Upper lobe of left lung (tissue), 4 donors: ENCODE measurements at regions not wholly inside any gene's neighbourhood (a gene's known extent, or its start where the extent isn't known, plus 50 kb on each side); places are given as distances from the start of the nearest gene placed in this dataset.

Source experiments
- EP300 ChIP-seq, 4 donors: sonication (generic); formaldehyde crosslinking; IDR thresholded peaks; one replicate each; pipeline ENCODE4 v1.5.1; 2017; ENCODE audit warnings: antibody characterized with exemption in 4 of 4, control low read depth in 2 of 4
- POLR2A ChIP-seq, 4 donors: fragments of 450-650 bp; IDR thresholded peaks; one replicate each; pipeline ENCODE4 v1.5.1; 2016 to 2017; ENCODE audit warnings: antibody characterized with exemption in 4 of 4, mild to moderate bottlenecking in 2 of 4
- POLR2AphosphoS5 ChIP-seq, 2 donors: sonication (generic); formaldehyde crosslinking; IDR thresholded peaks; one replicate each; pipeline ENCODE4 v1.5.1; 2017; ENCODE audit warnings: antibody characterized with exemption in 2 of 2
- TF ChIP-seq, protein P1 (sequence below), 6 experiments: fragments of 450-650 bp in 4 of 6; fragments of 200-600 bp in 2 of 6; sonication (generic) in 2 of 6; IDR thresholded peaks; one replicate each; pipeline ENCODE4 v1.5.1; 2016 to 2019; ENCODE audit warnings: antibody characterized with exemption in 6 of 6

DNA sequence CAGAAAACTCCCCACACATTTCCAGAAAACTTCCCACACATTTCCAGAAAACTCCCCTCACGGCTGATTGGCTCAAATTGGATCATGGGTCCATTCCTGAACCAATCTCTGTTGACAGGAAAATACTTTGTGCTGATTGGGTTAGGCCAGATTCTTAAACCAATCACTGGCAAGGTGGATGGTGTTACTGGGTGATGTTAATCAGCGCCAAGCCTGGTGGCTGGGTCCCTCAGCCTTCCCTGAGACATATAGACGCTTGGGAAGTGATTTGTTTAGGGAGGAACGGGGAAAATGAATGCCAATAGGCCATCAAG is 199.4 kb upstream of the UBE2E2 start:
- TF ChIP-seq, protein P1, sequence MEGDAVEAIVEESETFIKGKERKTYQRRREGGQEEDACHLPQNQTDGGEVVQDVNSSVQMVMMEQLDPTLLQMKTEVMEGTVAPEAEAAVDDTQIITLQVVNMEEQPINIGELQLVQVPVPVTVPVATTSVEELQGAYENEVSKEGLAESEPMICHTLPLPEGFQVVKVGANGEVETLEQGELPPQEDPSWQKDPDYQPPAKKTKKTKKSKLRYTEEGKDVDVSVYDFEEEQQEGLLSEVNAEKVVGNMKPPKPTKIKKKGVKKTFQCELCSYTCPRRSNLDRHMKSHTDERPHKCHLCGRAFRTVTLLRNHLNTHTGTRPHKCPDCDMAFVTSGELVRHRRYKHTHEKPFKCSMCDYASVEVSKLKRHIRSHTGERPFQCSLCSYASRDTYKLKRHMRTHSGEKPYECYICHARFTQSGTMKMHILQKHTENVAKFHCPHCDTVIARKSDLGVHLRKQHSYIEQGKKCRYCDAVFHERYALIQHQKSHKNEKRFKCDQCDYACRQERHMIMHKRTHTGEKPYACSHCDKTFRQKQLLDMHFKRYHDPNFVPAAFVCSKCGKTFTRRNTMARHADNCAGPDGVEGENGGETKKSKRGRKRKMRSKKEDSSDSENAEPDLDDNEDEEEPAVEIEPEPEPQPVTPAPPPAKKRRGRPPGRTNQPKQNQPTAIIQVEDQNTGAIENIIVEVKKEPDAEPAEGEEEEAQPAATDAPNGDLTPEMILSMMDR (IDR thresholded peaks at IDR 0.05), result no peak
- TF ChIP-seq POLR2A (IDR thresholded peaks at IDR 0.05) (no peak), POLR2AphosphoS5 (IDR thresholded peaks at IDR 0.05) (no peak), EP300 (IDR thresholded peaks at IDR 0.05) (no peak)
